ENCODE measurements at regions not wholly inside any gene's neighbourhood (a gene's known extent, or its start where the extent isn't known, plus 50 kb on each side); places are given as distances from the start of the nearest gene placed in this dataset.

GRCh38 chr5:121559832-121560231, 291.9 kb upstream of the FTMT start:
- TF ChIP-seq CTCF (conservative IDR thresholded peaks at IDR 0.05) (no peak), ZFX (IDR thresholded peaks at IDR 0.05) (no peak)

All from C4-2B (cell line).